Right cardiac atrium (tissue), 5 donors: ENCODE measurements at regions not wholly inside any gene's neighbourhood (a gene's known extent, or its start where the extent isn't known, plus 50 kb on each side); places are given as distances from the start of the nearest gene placed in this dataset.

Experiments
- ATAC-seq, 2 donors: fragments of 200-7000 bp; cut with Tn5 transposase; one replicate each; pipeline versions ENCODE4 v1.8.0 to v1.9.1; 2020; ENCODE audit warnings: moderate library complexity in 2 of 2, mild to moderate bottlenecking in 1 of 2
- DNase-seq, 3 donors: peaks; one replicate each; pipeline ENCODE4 v3.0.0-alpha.2; 2020
- H3K27ac ChIP-seq: one replicate; pipeline ENCODE4 v1.5.1; 2013; ENCODE audit warnings: mild to moderate bottlenecking, low read length, control low read depth, moderate library complexity
- H3K27me3 ChIP-seq: one replicate; pipeline ENCODE4 v1.6.1; 2013; ENCODE audit not compliant: control insufficient read depth, insufficient read depth
- H3K4me1 ChIP-seq: one replicate; pipeline ENCODE4 v1.6.1; 2013; ENCODE audit warnings: low read length; ENCODE audit not compliant: control insufficient read depth, insufficient read depth
- H3K4me3 ChIP-seq: one replicate; pipeline ENCODE4 v1.5.1; 2013; ENCODE audit warnings: low read length, control low read depth
- H3K9me3 ChIP-seq: one replicate; pipeline ENCODE4 v1.6.1; 2013; ENCODE audit warnings: low read length; ENCODE audit not compliant: control insufficient read depth
- WGBS: extraction: QIAGEN DNeasy Blood & Tissue Kit; methylation state at CpG from one replicate; pipeline ENCODE4 v1.1.7; 2013; 5-methylcytosine and 5-hydroxymethylcytosine counted together
- intact Hi-C, 4 donors: fragments of 100-400 bp; cut with DNase I; formaldehyde crosslinking; loops; one replicate each; pipeline versions ENCODE4 v1.11.0 to v1.14.0; 2022 to 2023
- donor health status: healthy with polysubstance abuse.
- donor health status: DM: no; HTN: yes; CAD: no.
- donor health status: DM: no; HTN: no; CAD: no.
- donor health status: DM: no; HTN: yes; CAD: no; lungs with severe emphysema.
- donor health status: DM: yes; HTN: yes; CAD: no.

GRCh38 chr11:93080146-93080759 is 110.8 kb downstream of the MTNR1B start:
- Histone ChIP-seq H3K4me1 (no peaks in the 10 kb centered on the region), H3K27me3 (peaks cover 2% of the 10 kb centered on the region), H3K9me3 (no peaks in the 10 kb centered on the region), H3K27ac (no peak overlapping the region), H3K4me3 (no peak overlapping the region)
- 78% methylated on average over 6 of the region's 6 CpGs for WGBS
- intact Hi-C loops, result no loop called here
- ATAC-seq (no peak), DNase-seq (no peak)

- intact Hi-C loops, result no loop called here
These were observed 112.2 kb downstream of the MTNR1B start for GRCh38 chr11:93081694-93082093.

GRCh38 chr11:93082900-93083299 is 113.4 kb downstream of the MTNR1B start:
- Histone ChIP-seq H3K9me3 (no peaks in the 10 kb centered on the region), H3K4me3 (no peak overlapping the region), H3K4me1 (no peaks in the 10 kb centered on the region), H3K27me3 (no peaks in the 10 kb centered on the region), H3K27ac (no peak overlapping the region)
- ATAC-seq (no peak), DNase-seq (no peak)
- 81% methylated on average over 6 of the region's 6 CpGs for WGBS
- intact Hi-C loops, result no loop called here

More at GRCh38 chr11:93081694-93082093, 112.2 kb downstream of the MTNR1B start:
- Histone ChIP-seq H3K4me1 (no peaks in the 10 kb centered on the region), H3K4me3 (no peak overlapping the region), H3K27me3 (no peaks in the 10 kb centered on the region), H3K9me3 (no peaks in the 10 kb centered on the region), H3K27ac (no peak overlapping the region)
- 50% methylated on average over 1 of the region's 1 CpG for WGBS
- ATAC-seq (no peak), DNase-seq (no peak)

- H3K4me3 ChIP-seq, result no peak overlapping the region
- no peak overlapping the region for H3K27ac ChIP-seq
- ATAC-seq (peak in 1 of 2 donors; percentile 48), DNase-seq (no peak)
- WGBS, result 63% methylated on average over 2 of the region's 2 CpGs
- intact Hi-C loops, result no loop called here
- H3K27me3 ChIP-seq, result no peaks in the 10 kb centered on the region
- H3K9me3 ChIP-seq, result no peaks in the 10 kb centered on the region
- no peaks in the 10 kb centered on the region for H3K4me1 ChIP-seq
These were observed 112.9 kb downstream of the SLC36A4 start for GRCh38 chr11:93084727-93085505.

- intact Hi-C loops, result no loop called here
- ATAC-seq (peak; percentile 82 to 89), DNase-seq (no peak)
- Histone ChIP-seq H3K27me3 (no peaks in the 10 kb centered on the region), H3K27ac (no peak overlapping the region), H3K4me1 (no peaks in the 10 kb centered on the region), H3K4me3 (no peak overlapping the region), H3K9me3 (no peaks in the 10 kb centered on the region)
- 49% methylated on average over 5 of the region's 5 CpGs for WGBS
These were observed 108.2 kb downstream of the SLC36A4 start for GRCh38 chr11:93089474-93090102.
